ENCODE measurements at regions not wholly inside any gene's neighbourhood (a gene's known extent, or its start where the extent isn't known, plus 50 kb on each side); places are given as distances from the start of the nearest gene placed in this dataset.

GRCh38 chr9:99591770-99592169 lies 229.9 kb upstream of the NR4A3 start:
- H3K27ac ChIP-seq (ENCODE audit: low read length), result no peak overlapping the region
- no peaks in the 10 kb centered on the region for H3K27me3 ChIP-seq (ENCODE audit: control insufficient read depth, insufficient read depth, low read length)
- DNase-seq, result no peak
- no peaks in the 10 kb centered on the region for H3K4me1 ChIP-seq (ENCODE audit: control insufficient read depth, insufficient read depth, low read length)
- no CpG with 5 or more reads among the region's 2 CpGs for WGBS (ENCODE audit: insufficient coverage, low lambda C conversion rate)
- no peak overlapping the region for H3K4me3 ChIP-seq (ENCODE audit: low read length)
- H3K9me3 ChIP-seq (ENCODE audit: control insufficient read depth, low read depth, low read length), result no peaks in the 10 kb centered on the region
- H3K36me3 ChIP-seq (ENCODE audit: control insufficient read depth, insufficient read depth, low read length), result no peaks in the 10 kb centered on the region

DNA sequence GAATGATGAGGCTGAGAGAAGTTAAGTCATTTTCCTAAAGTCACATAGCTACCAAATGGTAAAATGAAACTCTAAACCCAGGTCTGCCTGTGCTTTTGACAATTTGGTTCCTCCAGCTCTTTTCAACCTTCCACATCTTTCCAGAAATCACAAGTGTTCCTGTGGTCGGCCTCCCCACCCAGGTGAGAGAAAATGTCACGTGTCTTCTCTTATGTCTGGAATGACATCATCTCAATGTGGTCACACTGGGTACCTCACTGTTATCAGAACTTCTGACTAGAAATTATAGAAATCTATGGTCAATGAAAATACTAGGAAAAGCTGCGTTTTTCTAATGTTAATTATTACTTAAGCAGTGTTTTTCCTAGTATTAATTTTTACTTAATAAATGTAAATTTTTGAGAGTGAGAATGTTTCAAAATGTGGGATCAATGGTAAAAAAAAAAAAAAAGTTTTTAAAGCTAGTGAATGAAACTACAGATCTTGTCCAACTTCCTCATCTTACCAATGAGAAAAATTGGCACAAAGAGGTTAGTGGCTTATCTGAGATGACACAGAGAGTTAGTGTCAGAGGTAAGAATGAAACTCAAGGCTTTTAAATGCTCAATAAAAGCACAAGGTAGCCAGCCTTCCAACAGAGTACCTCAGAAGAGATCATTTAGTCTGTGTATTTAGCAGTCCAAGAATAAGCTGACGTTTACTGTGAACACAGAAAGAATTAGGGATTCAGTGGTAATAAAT lies 228.7 kb upstream of the NR4A3 start:
- no peaks in the 10 kb centered on the region for H3K4me1 ChIP-seq (ENCODE audit: control insufficient read depth, insufficient read depth, low read length)
- 60% methylated on average over 2 of the region's 4 CpGs for WGBS (ENCODE audit: insufficient coverage, low lambda C conversion rate)
- no peaks in the 10 kb centered on the region for H3K36me3 ChIP-seq (ENCODE audit: control insufficient read depth, insufficient read depth, low read length)
- H3K4me3 ChIP-seq (ENCODE audit: low read length), result no peak overlapping the region
- no peaks in the 10 kb centered on the region for H3K9me3 ChIP-seq (ENCODE audit: control insufficient read depth, low read depth, low read length)
- no peak for DNase-seq
- H3K27ac ChIP-seq (ENCODE audit: low read length), result no peak overlapping the region
- H3K27me3 ChIP-seq (ENCODE audit: control insufficient read depth, insufficient read depth, low read length), result no peaks in the 10 kb centered on the region

- no peak for DNase-seq
- H3K27me3 ChIP-seq (ENCODE audit: control insufficient read depth, insufficient read depth, low read length), result no peaks in the 10 kb centered on the region
- WGBS (ENCODE audit: insufficient coverage, low lambda C conversion rate), result 67% methylated on average over 1 of the region's 2 CpGs
- H3K4me3 ChIP-seq (ENCODE audit: low read length), result no peak overlapping the region
- H3K9me3 ChIP-seq (ENCODE audit: control insufficient read depth, low read depth, low read length), result no peaks in the 10 kb centered on the region
- H3K4me1 ChIP-seq (ENCODE audit: control insufficient read depth, insufficient read depth, low read length), result no peaks in the 10 kb centered on the region
- H3K36me3 ChIP-seq (ENCODE audit: control insufficient read depth, insufficient read depth, low read length), result no peaks in the 10 kb centered on the region
- no peak overlapping the region for H3K27ac ChIP-seq (ENCODE audit: low read length)
These were observed 228.1 kb upstream of the NR4A3 start for GRCh38 chr9:99593610-99594009.

GRCh38 chr9:99594056-99594780 lies 227.5 kb upstream of the NR4A3 start:
- Histone ChIP-seq H3K36me3 (ENCODE audit: control insufficient read depth, insufficient read depth, low read length) (no peaks in the 10 kb centered on the region), H3K4me1 (ENCODE audit: control insufficient read depth, insufficient read depth, low read length) (no peaks in the 10 kb centered on the region), H3K4me3 (ENCODE audit: low read length) (no peak overlapping the region), H3K27me3 (ENCODE audit: control insufficient read depth, insufficient read depth, low read length) (no peaks in the 10 kb centered on the region), H3K9me3 (ENCODE audit: control insufficient read depth, low read depth, low read length) (no peaks in the 10 kb centered on the region), H3K27ac (ENCODE audit: low read length) (no peak overlapping the region)
- WGBS (ENCODE audit: insufficient coverage, low lambda C conversion rate), result 100% methylated on average over 1 of the region's 4 CpGs
- no peak for DNase-seq

DNA sequence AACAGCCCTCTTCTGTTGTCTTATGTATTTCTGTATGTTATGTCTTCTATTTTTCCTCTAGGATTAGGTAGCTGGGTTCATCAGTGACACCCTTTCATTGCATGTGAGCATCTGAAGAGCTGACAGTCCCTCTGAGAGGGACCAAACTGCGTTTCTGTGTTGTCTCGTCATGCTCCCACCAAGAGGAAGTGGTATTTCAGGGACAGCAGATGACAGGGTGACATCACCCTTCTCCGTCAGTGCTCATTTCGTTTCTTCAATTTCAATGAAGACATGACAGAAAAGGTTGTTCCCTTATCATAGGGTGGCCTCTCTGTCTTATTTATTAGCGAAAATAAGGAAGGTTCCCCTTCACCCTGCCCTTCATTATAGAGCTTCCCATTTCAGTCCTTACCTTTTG lies 225.9 kb upstream of the NR4A3 start:
- Histone ChIP-seq H3K9me3 (ENCODE audit: control insufficient read depth, low read depth, low read length) (no peaks in the 10 kb centered on the region), H3K4me1 (ENCODE audit: control insufficient read depth, insufficient read depth, low read length) (no peaks in the 10 kb centered on the region), H3K27ac (ENCODE audit: low read length) (no peak overlapping the region), H3K4me3 (ENCODE audit: low read length) (no peak overlapping the region), H3K36me3 (ENCODE audit: control insufficient read depth, insufficient read depth, low read length) (no peaks in the 10 kb centered on the region), H3K27me3 (ENCODE audit: control insufficient read depth, insufficient read depth, low read length) (no peaks in the 10 kb centered on the region)
- WGBS (ENCODE audit: insufficient coverage, low lambda C conversion rate), result 100% methylated on average over 1 of the region's 5 CpGs
- no peak for DNase-seq

GRCh38 chr9:99601571-99602111 lies 220.0 kb upstream of the NR4A3 start:
- 20% methylated on average over 1 of the region's 6 CpGs for WGBS (ENCODE audit: insufficient coverage, low lambda C conversion rate)
- Histone ChIP-seq H3K9me3 (ENCODE audit: control insufficient read depth, low read depth, low read length) (no peaks in the 10 kb centered on the region), H3K36me3 (ENCODE audit: control insufficient read depth, insufficient read depth, low read length) (no peaks in the 10 kb centered on the region), H3K4me3 (ENCODE audit: low read length) (no peak overlapping the region), H3K27ac (ENCODE audit: low read length) (no peak overlapping the region), H3K27me3 (ENCODE audit: control insufficient read depth, insufficient read depth, low read length) (no peaks in the 10 kb centered on the region), H3K4me1 (ENCODE audit: control insufficient read depth, insufficient read depth, low read length) (no peaks in the 10 kb centered on the region)
- peak in 1 of 2 donors; percentile 14 for DNase-seq

DNA sequence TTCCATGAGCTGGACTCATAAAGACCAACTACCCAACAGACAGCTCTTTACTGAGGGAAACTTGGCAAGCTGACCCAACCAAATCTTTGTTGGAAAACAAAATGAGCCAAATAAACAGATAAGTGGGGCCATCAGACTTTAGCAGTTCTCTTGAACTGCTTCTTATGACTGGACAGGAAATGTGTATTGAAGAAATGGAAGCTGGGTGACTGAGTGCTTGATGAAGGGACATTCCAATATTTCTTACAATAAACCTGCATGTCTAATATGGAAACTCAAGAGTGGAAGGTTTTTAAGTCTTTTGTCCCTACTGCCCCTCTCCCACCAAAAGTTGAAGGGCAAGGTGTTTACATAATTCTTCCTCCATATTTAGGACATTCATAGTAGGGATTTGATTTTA lies 218.8 kb upstream of the NR4A3 start:
- no peak overlapping the region for H3K27ac ChIP-seq (ENCODE audit: low read length)
- no peak overlapping the region for H3K4me3 ChIP-seq (ENCODE audit: low read length)
- H3K36me3 ChIP-seq (ENCODE audit: control insufficient read depth, insufficient read depth, low read length), result no peaks in the 10 kb centered on the region
- no peak for DNase-seq
- H3K27me3 ChIP-seq (ENCODE audit: control insufficient read depth, insufficient read depth, low read length), result no peaks in the 10 kb centered on the region
- no peaks in the 10 kb centered on the region for H3K9me3 ChIP-seq (ENCODE audit: control insufficient read depth, low read depth, low read length)
- no peaks in the 10 kb centered on the region for H3K4me1 ChIP-seq (ENCODE audit: control insufficient read depth, insufficient read depth, low read length)

- Histone ChIP-seq H3K9me3 (ENCODE audit: control insufficient read depth, low read depth, low read length) (no peaks in the 10 kb centered on the region), H3K27ac (ENCODE audit: low read length) (no peak overlapping the region), H3K4me1 (ENCODE audit: control insufficient read depth, insufficient read depth, low read length) (no peaks in the 10 kb centered on the region), H3K4me3 (ENCODE audit: low read length) (no peak overlapping the region), H3K27me3 (ENCODE audit: control insufficient read depth, insufficient read depth, low read length) (no peaks in the 10 kb centered on the region), H3K36me3 (ENCODE audit: control insufficient read depth, insufficient read depth, low read length) (no peaks in the 10 kb centered on the region)
- DNase-seq, result no peak
- no CpG with 5 or more reads among the region's 5 CpGs for WGBS (ENCODE audit: insufficient coverage, low lambda C conversion rate)
These were observed 216.5 kb upstream of the NR4A3 start for GRCh38 chr9:99605016-99605743.

DNA sequence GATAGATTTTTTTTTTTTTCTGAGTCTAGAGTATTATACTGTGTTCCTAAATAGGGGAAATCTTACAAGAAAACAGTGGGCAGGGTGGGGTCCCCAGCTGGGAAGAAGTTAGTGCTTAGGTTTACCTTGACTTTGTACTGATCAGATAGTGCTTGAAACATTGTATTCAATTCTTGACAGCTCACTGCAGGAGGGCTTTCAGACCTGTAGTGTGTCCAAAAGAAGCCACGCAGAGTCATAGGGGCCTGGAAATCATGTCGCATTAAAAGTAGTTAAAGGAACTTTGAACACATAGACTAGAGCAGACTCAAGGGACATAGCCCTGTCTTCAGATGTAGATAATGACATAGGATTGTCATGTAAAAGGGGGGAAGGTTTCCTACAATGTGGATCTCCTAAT lies 215.4 kb upstream of the NR4A3 start:
- Histone ChIP-seq H3K9me3 (ENCODE audit: control insufficient read depth, low read depth, low read length) (no peaks in the 10 kb centered on the region), H3K27ac (ENCODE audit: low read length) (no peak overlapping the region), H3K27me3 (ENCODE audit: control insufficient read depth, insufficient read depth, low read length) (no peaks in the 10 kb centered on the region), H3K36me3 (ENCODE audit: control insufficient read depth, insufficient read depth, low read length) (no peaks in the 10 kb centered on the region), H3K4me3 (ENCODE audit: low read length) (no peak overlapping the region), H3K4me1 (ENCODE audit: control insufficient read depth, insufficient read depth, low read length) (no peaks in the 10 kb centered on the region)
- DNase-seq, result no peak
- no CpG with 5 or more reads among the region's 2 CpGs for WGBS (ENCODE audit: insufficient coverage, low lambda C conversion rate)

- Histone ChIP-seq H3K36me3 (ENCODE audit: control insufficient read depth, insufficient read depth, low read length) (no peaks in the 10 kb centered on the region), H3K9me3 (ENCODE audit: control insufficient read depth, low read depth, low read length) (no peaks in the 10 kb centered on the region), H3K4me1 (ENCODE audit: control insufficient read depth, insufficient read depth, low read length) (no peaks in the 10 kb centered on the region), H3K4me3 (ENCODE audit: low read length) (no peak overlapping the region), H3K27me3 (ENCODE audit: control insufficient read depth, insufficient read depth, low read length) (no peaks in the 10 kb centered on the region), H3K27ac (ENCODE audit: low read length) (no peak overlapping the region)
- no peak for DNase-seq
- no CpG with 5 or more reads among the region's 4 CpGs for WGBS (ENCODE audit: insufficient coverage, low lambda C conversion rate)
These were observed 214.7 kb upstream of the NR4A3 start for GRCh38 chr9:99606957-99607356.
